Stomach (tissue), 4 donors: ENCODE measurements at regions not wholly inside any gene's neighbourhood (a gene's known extent, or its start where the extent isn't known, plus 50 kb on each side); places are given as distances from the start of the nearest gene placed in this dataset.

Experiments
- CTCF ChIP-seq, 7 experiments: fragments of 450-650 bp in 4 of 7; fragments of 200-600 bp in 3 of 7; sonication (generic) in 3 of 7; IDR thresholded peaks; one replicate each; pipeline ENCODE4 v1.5.1; 2016 to 2019; ENCODE audit warnings: antibody characterized with exemption in 7 of 7, control low read depth in 2 of 7, mild to moderate bottlenecking in 1 of 7
- EP300 ChIP-seq: sonication (generic); formaldehyde crosslinking; IDR thresholded peaks from one replicate; pipeline ENCODE4 v1.6.1; 2017; ENCODE audit warnings: antibody characterized with exemption
- POLR2A ChIP-seq, 4 donors: fragments of 450-650 bp; IDR thresholded peaks; one replicate each; pipeline ENCODE4 v1.6.1; 2016; ENCODE audit warnings: antibody characterized with exemption in 4 of 4, control low read depth in 2 of 4, mild to moderate bottlenecking in 1 of 4, moderate library complexity in 1 of 4
- POLR2AphosphoS5 ChIP-seq, 3 donors: sonication (generic); formaldehyde crosslinking; IDR thresholded peaks; one replicate each; pipeline ENCODE4 v1.6.1; 2016; ENCODE audit warnings: antibody characterized with exemption in 3 of 3

DNA sequence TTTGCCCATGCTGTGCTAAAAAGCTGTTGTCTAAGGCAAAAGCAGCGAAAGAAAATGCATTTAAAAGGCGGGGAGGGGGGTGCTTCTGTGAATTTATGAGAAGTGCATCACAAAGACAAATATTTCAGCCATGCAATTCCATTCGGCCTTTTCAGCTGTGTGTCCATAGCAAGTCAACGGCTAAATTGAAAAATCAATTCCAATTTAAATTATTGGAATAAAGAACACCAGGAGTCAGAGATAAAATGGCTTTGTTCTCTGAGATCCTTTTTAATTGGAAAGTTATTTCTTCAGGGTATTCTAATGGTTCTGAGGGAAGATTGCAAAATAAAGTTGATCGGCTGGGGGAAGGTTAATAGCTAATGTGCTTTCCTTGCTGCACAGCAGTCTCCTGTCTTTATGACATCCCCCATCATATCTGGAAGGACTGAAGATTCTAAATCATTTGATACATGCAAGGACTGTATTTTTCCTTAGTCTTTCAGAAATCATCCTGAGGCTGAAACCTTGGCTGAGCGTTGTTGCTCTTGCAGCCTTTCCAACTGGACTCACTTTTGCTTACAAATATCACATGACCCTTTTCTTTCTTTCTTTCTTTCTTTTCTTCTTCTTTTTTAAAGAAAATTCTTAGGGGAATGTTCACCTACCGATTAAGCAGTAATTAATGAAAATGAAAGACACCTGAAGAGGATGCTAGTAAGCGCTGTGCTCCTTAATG is 647.1 kb downstream of the DACH1 start:
- TF ChIP-seq EP300 (no peak), CTCF (IDR thresholded peaks at IDR 0.05) (no peak), POLR2A (IDR thresholded peaks at IDR 0.05) (no peak), POLR2AphosphoS5 (IDR thresholded peaks at IDR 0.05) (no peak)
